GM21737 (cell line): ENCODE measurements at regions not wholly inside any gene's neighbourhood (a gene's known extent, or its start where the extent isn't known, plus 50 kb on each side); places are given as distances from the start of the nearest gene placed in this dataset.

ENCODE experiments used
- ATAC-seq: cut with Tn5 transposase; IDR thresholded peaks from one replicate; pipeline ENCODE4 v1.9.1; 2021; ENCODE audit warnings: mild to moderate bottlenecking, moderate library complexity; ENCODE audit not compliant: unreplicated experiment

GRCh38 chr11:32262367-32262766 lies 171.5 kb downstream of the RCN1 start:
- ATAC-seq, result no peak

GRCh38 chr11:32265911-32266310 lies 169.4 kb downstream of the WT1 start:
- no peak for ATAC-seq

GRCh38 chr11:32266601-32267000 lies 168.7 kb downstream of the WT1 start:
- no peak for ATAC-seq

GRCh38 chr11:32267679-32268187 lies 167.6 kb downstream of the WT1 start:
- ATAC-seq, result no peak

DNA sequence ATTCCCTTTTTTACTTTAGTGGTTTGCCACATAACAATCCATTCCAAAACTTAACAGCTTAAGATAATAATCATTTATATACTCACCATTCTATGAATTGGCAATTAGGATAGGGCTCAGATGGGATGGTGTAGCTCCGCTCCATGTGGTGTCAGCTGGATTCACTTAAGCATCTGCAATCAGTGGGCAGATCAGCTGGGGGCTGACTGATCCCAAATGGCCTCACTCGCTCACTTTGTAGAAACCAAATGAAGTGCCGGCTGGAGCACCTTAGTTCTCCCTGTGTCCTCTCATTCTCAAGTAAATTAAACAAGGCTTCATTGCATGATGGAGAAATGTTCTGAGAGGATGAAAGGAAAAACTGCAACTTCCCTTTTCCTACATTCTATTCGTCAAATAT lies 161.4 kb downstream of the WT1 start:
- ATAC-seq, result no peak

- ATAC-seq, result no peak
Measured at GRCh38 chr11:32279672-32280071, 155.7 kb downstream of the WT1 start.

DNA sequence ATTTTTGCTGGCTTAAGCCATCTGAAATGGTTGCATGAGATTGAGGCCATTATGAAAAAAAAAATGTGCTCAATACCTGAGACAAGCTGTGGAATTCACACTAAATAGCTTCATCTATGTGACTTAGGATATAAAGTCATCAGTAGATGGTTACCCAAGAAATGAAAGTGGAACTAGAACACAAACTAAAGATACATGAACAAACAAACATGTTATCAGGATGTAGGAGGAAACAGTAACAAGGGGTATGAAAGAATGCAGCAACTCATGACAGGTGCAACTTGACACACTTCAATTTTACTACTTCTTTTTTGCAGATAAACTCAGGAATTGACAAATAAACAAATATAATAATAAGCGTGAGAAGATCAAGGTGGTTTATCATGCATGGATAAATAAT lies 155.0 kb downstream of the WT1 start:
- ATAC-seq, result no peak

GRCh38 chr11:32288276-32288675 lies 147.1 kb downstream of the WT1 start:
- ATAC-seq, result no peak

- no peak for ATAC-seq
Measured at GRCh38 chr11:32289701-32290100, 145.6 kb downstream of the WT1 start.

GRCh38 chr11:32290783-32291182 lies 144.6 kb downstream of the WT1 start:
- ATAC-seq, result no peak

- no peak for ATAC-seq
Measured at GRCh38 chr11:32297611-32298011, 137.7 kb downstream of the WT1 start.

GRCh38 chr11:32302826-32303225 lies 132.5 kb downstream of the WT1 start:
- no peak for ATAC-seq

DNA sequence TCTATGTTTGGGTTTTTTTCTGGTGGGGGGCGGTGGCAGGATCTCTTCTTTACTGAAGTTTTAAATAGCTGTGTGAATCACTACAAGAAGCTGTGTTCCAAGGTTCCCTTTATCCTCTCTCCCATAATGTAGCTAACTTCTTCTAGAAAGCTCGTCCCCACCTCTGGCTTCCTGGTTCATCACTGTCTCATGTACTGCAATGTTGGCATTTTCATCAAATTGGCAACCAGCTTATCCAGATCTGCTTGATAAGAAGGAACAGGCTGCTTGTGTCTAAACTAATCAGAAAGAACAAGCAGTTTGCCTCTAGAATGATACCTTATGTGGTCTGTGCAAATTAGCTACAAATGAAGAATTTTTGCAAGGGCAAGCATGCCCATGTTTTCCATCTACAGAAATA lies 130.8 kb downstream of the WT1 start:
- no peak for ATAC-seq

DNA sequence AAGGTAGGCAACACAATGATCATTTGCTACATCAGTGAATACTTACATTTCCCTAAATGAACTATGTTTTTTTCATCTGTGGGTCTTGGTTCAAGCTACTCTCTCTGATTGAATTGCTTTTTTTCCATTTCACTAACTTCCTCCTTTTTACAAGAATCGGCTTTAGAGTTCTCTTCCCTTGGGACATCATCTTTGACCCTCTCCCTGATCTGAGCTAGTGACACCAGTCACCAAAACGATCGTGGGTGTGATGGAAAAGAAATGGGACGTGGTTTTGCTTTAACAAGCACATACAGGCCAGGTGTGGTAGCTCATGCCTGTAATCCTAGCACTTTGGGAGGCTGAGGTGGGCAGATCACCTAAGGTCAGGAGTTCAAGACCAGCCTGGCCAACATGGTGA lies 129.9 kb downstream of the WT1 start:
- no peak for ATAC-seq

DNA sequence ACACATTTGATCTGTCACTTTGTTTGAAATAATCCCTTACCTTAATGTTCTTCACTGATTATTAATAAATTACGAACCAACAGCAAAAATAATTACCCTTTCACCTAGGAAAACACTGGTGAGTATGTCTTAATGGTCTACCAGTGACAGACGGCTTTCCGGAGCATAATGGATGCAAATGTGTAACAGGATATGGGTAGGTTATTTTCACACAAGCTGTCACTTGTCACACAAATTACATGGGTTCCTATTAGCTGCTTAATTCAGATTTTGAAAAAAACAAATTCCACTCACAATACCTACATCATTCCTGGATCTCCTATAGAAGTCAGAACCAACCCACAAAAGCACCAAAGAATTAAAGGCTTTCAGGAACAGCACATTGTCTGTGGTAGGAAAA lies 127.9 kb downstream of the WT1 start:
- no peak for ATAC-seq

- ATAC-seq, result no peak
Measured at GRCh38 chr11:32307913-32308312, 127.4 kb downstream of the WT1 start.

DNA sequence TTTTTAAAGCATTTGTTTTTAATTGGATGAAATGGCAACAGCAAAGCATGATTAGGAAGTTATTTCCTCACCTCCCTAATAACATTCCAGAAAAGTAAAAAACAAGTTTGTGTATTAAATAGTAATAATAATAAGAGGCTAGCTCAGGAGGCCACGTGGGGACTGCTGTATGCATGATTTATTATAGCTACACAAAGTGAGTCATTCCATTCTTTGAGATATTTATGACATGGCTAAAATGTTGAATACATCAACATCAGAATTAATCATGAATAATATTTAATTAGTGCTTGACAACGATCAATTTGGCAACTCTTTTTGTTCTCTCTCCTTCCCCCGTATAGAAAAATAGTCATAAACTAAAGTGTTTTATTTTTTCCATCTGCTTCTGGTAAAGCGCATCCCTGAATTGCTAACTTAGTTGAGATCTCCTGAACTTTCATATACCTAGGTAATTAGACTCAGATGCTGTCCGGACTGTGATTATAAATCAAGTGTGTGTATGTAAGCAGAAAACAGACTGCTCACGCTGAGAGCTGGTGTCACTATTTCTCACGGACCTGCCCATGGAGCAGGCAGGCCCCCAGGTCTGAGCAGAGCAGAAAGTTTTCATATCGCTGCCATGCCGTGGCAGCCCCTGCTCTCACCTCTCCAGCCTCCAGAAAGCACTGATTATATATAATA lies 125.7 kb downstream of the WT1 start:
- no peak for ATAC-seq

DNA sequence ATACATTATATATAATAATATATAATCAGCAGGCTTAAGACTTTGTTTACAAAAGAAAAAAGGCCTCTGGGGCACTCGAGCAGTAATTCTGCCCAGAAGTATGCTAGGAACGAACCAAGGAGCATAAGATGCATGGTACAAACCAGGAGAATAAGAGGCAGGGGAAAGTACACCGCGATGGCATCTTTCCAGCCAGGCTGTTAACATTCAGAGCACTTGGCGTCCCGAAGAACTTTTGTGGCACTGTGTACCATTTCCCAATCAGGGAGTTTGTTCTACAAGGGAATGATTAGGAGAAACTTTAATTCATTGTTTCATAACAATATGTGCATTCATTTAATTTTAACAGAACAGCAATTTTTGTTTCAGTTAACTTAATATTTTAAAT lies 125.1 kb downstream of the WT1 start:
- ATAC-seq, result no peak

- no peak for ATAC-seq
Measured at GRCh38 chr11:32311346-32312065, 123.8 kb downstream of the WT1 start.

DNA sequence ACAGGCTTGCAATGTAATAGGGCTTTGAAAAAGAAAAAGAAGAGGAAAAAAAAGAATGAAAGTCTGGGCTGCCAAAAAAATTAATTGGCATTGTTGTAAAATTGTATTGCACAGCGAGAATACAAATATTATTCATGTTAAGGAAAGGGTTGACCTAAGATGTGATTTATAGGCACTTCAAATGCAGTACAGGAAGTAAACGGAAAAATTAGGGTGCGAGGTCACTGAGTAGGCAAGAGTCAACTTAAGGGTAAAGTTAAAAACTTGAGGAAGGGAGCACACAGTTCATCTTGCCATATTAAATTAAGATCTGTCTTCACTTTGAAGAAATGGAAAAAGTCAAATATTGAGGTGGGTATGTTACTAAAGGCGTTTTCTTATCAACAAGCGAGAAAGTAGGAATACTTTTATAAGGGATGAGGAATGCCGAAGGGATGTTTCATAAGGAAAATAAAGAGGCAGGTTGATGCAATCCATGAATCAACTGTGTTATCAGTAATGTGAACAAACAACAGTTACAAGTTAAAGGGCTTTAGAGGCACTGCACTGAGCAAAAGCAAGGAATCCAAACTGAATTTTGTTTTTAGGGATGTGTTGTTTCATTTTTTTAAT lies 123.0 kb downstream of the WT1 start:
- ATAC-seq, result no peak

- no peak for ATAC-seq
Measured at GRCh38 chr11:32312865-32313403, 122.4 kb downstream of the WT1 start.

GRCh38 chr11:32313477-32313876 lies 121.9 kb downstream of the WT1 start:
- ATAC-seq, result no peak
